ENCODE measurements at regions not wholly inside any gene's neighbourhood (a gene's known extent, or its start where the extent isn't known, plus 50 kb on each side); places are given as distances from the start of the nearest gene placed in this dataset.

GRCh38 chr15:62249501-62249900, 84.4 kb upstream of the C2CD4B start:
- TF ChIP-seq GABPB1 (CRISPR knock-in tag; IDR thresholded peaks at IDR 0.05): no peak
- no peak for TF ChIP-seq NFYB (CRISPR knock-in tag; conservative IDR thresholded peaks at IDR 0.05; ENCODE audit: low read depth)
- no peak for TF ChIP-seq RORB (CRISPR knock-in tag; IDR thresholded peaks at IDR 0.05)
- no peak for TF ChIP-seq PREB (CRISPR knock-in tag; IDR thresholded peaks at IDR 0.05; ENCODE audit: borderline replicate concordance)
- TF ChIP-seq FOXP1 (CRISPR knock-in tag; IDR thresholded peaks at IDR 0.05; ENCODE audit: borderline replicate concordance): no peak
- TF ChIP-seq ZNF219 (CRISPR knock-in tag; IDR thresholded peaks at IDR 0.05; ENCODE audit: borderline replicate concordance): no peak
- no peak for TF ChIP-seq IRF1 (CRISPR knock-in tag; IDR thresholded peaks at IDR 0.05)
- no peak for TF ChIP-seq NR3C1 (CRISPR knock-in tag; conservative IDR thresholded peaks at IDR 0.05; ENCODE audit: low read depth)
- no peak for TF ChIP-seq ZNF671 (CRISPR knock-in tag; IDR thresholded peaks at IDR 0.05)
- TF ChIP-seq TEAD1 (CRISPR knock-in tag; IDR thresholded peaks at IDR 0.05): no peak
- TF ChIP-seq ZNF416 (CRISPR knock-in tag; IDR thresholded peaks at IDR 0.05): no peak
- no peak for TF ChIP-seq KAT7 (CRISPR knock-in tag; IDR thresholded peaks at IDR 0.05; ENCODE audit: borderline replicate concordance)
- no peak for TF ChIP-seq HMGA2 (CRISPR knock-in tag; IDR thresholded peaks at IDR 0.05)
- peaks cover 4% of the 10 kb centered on the region; the same call in 1 of the 2 replicates for H3K27me3 Mint-ChIP-seq (ENCODE audit: low read depth)
- H3K4me3 Mint-ChIP-seq: no peak overlapping the region
- no peaks in the 10 kb centered on the region for H3K9me3 Mint-ChIP-seq
- ChIA-PET POLR2A (no interaction called here), CTCF (interaction anchor here (1.3 kb wide), 1 partner anchor 9 kb away, joined by 4 read pairs; no protein-coding TSS in a partner anchor)
- H3K4me1 Mint-ChIP-seq: peaks cover 9% of the 10 kb centered on the region
- no peak overlapping the region for H3K27ac Mint-ChIP-seq
- DNase-seq (ENCODE audit: low spot score) (no peak), ATAC-seq (no peak)
- H3K36me3 Mint-ChIP-seq: no peaks in the 10 kb centered on the region

- Mint-ChIP-seq H3K4me1 (peaks cover 12% of the 10 kb centered on the region), H3K36me3 (no peaks in the 10 kb centered on the region), H3K4me3 (no peak overlapping the region), H3K27me3 (ENCODE audit: low read depth) (peaks cover 4% of the 10 kb centered on the region; the same call in 1 of the 2 replicates), H3K27ac (no peak overlapping the region), H3K9me3 (no peaks in the 10 kb centered on the region)
- ATAC-seq (no peak), DNase-seq (ENCODE audit: low spot score) (no peak)
- CTCF ChIA-PET: interaction anchor here (1.3 kb wide), 1 partner anchor 9 kb away, joined by 4 read pairs; no protein-coding TSS in a partner anchor
- POLR2A ChIA-PET: no interaction called here
- TF ChIP-seq ZNF219 (CRISPR knock-in tag; IDR thresholded peaks at IDR 0.05; ENCODE audit: borderline replicate concordance) (no peak), PRDM15 (CRISPR knock-in tag; IDR thresholded peaks at IDR 0.05) (no peak), ETV6 (CRISPR knock-in tag; IDR thresholded peaks at IDR 0.05) (no peak), ARID4B (CRISPR knock-in tag; IDR thresholded peaks at IDR 0.05; ENCODE audit: borderline replicate concordance) (no peak), FOXK1 (CRISPR knock-in tag; IDR thresholded peaks at IDR 0.05) (no peak), ESRRA (CRISPR knock-in tag; IDR thresholded peaks at IDR 0.05; ENCODE audit: borderline replicate concordance) (no peak), ZSCAN18 (CRISPR knock-in tag; IDR thresholded peaks at IDR 0.05) (no peak), ZNF416 (CRISPR knock-in tag; IDR thresholded peaks at IDR 0.05) (no peak), TP53 (CRISPR knock-in tag; IDR thresholded peaks at IDR 0.05) (no peak), ZNF138 (CRISPR knock-in tag; conservative IDR thresholded peaks at IDR 0.05) (no peak), TCF7 (CRISPR knock-in tag; IDR thresholded peaks at IDR 0.05; ENCODE audit: low read depth) (no peak), IRF2 (CRISPR knock-in tag; IDR thresholded peaks at IDR 0.05; ENCODE audit: borderline replicate concordance, low read depth) (no peak)
Measured at GRCh38 chr15:62250186-62250585, 85.1 kb upstream of the C2CD4B start.
